Stomach (tissue), 4 donors: ENCODE measurements at regions not wholly inside any gene's neighbourhood (a gene's known extent, or its start where the extent isn't known, plus 50 kb on each side); places are given as distances from the start of the nearest gene placed in this dataset.

Experiments
- EP300 ChIP-seq: sonication (generic); formaldehyde crosslinking; IDR thresholded peaks from one replicate; pipeline ENCODE4 v1.6.1; 2017; ENCODE audit warnings: antibody characterized with exemption
- POLR2A ChIP-seq, 4 donors: fragments of 450-650 bp; IDR thresholded peaks; one replicate each; pipeline ENCODE4 v1.6.1; 2016; ENCODE audit warnings: antibody characterized with exemption in 4 of 4, control low read depth in 2 of 4, mild to moderate bottlenecking in 1 of 4, moderate library complexity in 1 of 4
- POLR2AphosphoS5 ChIP-seq, 3 donors: sonication (generic); formaldehyde crosslinking; IDR thresholded peaks; one replicate each; pipeline ENCODE4 v1.6.1; 2016; ENCODE audit warnings: antibody characterized with exemption in 3 of 3
- TF ChIP-seq, protein P1 (sequence below), 7 experiments: fragments of 450-650 bp in 4 of 7; fragments of 200-600 bp in 3 of 7; sonication (generic) in 3 of 7; IDR thresholded peaks; one replicate each; pipeline ENCODE4 v1.5.1; 2016 to 2019; ENCODE audit warnings: antibody characterized with exemption in 7 of 7, control low read depth in 2 of 7, mild to moderate bottlenecking in 1 of 7

DNA sequence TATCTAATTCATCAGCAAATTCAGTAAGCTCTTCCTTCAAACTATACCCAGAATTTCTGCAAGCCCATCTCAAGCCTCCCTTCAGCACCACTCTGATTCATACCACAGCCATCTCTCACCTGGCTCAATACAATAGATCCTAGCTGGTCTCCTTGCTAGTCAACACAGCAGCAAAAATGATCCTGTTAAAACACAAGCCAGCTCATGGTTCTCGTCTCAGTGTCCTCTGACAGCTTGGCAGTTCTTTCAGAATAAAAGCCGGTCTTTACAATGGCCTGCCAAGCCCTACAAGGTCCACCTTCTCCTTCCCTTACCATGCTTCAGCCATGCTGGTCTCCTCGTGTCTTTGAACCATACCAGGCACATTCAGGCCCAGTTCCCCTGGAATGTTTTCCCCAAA is 296.9 kb upstream of the RND3 start:
- TF ChIP-seq, protein P1, sequence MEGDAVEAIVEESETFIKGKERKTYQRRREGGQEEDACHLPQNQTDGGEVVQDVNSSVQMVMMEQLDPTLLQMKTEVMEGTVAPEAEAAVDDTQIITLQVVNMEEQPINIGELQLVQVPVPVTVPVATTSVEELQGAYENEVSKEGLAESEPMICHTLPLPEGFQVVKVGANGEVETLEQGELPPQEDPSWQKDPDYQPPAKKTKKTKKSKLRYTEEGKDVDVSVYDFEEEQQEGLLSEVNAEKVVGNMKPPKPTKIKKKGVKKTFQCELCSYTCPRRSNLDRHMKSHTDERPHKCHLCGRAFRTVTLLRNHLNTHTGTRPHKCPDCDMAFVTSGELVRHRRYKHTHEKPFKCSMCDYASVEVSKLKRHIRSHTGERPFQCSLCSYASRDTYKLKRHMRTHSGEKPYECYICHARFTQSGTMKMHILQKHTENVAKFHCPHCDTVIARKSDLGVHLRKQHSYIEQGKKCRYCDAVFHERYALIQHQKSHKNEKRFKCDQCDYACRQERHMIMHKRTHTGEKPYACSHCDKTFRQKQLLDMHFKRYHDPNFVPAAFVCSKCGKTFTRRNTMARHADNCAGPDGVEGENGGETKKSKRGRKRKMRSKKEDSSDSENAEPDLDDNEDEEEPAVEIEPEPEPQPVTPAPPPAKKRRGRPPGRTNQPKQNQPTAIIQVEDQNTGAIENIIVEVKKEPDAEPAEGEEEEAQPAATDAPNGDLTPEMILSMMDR (IDR thresholded peaks at IDR 0.05), result no peak
- TF ChIP-seq POLR2AphosphoS5 (IDR thresholded peaks at IDR 0.05) (no peak), EP300 (no peak), POLR2A (IDR thresholded peaks at IDR 0.05) (no peak)
